Heart left ventricle (tissue), 16 donors: ENCODE measurements at regions not wholly inside any gene's neighbourhood (a gene's known extent, or its start where the extent isn't known, plus 50 kb on each side); places are given as distances from the start of the nearest gene placed in this dataset.
A peak's percentile ranks its signal among the peaks of the same experiment; 100 is the strongest.

Experiments used
- ATAC-seq, 4 donors: fragments of 200-7000 bp; cut with Tn5 transposase; one replicate each; pipeline ENCODE4 v1.9.1; 2020 to 2022; ENCODE audit warnings: moderate library complexity in 4 of 4, mild to moderate bottlenecking in 3 of 4, moderate number of reproducible peaks in 1 of 4
- DNase-seq, 5 donors: peaks; one replicate each; pipeline ENCODE4 v3.0.0-alpha.2; 2020
- H3K27ac ChIP-seq, 12 donors: fragments of 200-600 bp; sonication (generic) in 4 of 12; one replicate each; pipeline versions ENCODE4 v1.5.0 to v1.8.0; 2016 to 2022; ENCODE audit warnings: mild to moderate bottlenecking in 2 of 12
- H3K27me3 ChIP-seq, 9 donors: fragments of 200-600 bp; sonication (generic) in 2 of 9; one replicate each; pipeline versions ENCODE4 v1.5.1 to v1.8.0; 2016 to 2022; ENCODE audit warnings: mild to moderate bottlenecking in 3 of 9
- H3K36me3 ChIP-seq, 9 donors: fragments of 200-600 bp; sonication (generic) in 2 of 9; one replicate each; pipeline versions ENCODE4 v1.5.0 to v1.8.0; 2018 to 2022; ENCODE audit warnings: mild to moderate bottlenecking in 2 of 9
- H3K4me1 ChIP-seq, 12 donors: fragments of 200-600 bp; sonication (generic) in 4 of 12; one replicate each; pipeline versions ENCODE4 v1.5.0 to v1.8.0; 2016 to 2022; ENCODE audit warnings: mild to moderate bottlenecking in 3 of 12
- H3K4me3 ChIP-seq, 12 donors: fragments of 200-600 bp; sonication (generic) in 4 of 12; one replicate each; pipeline versions ENCODE4 v1.5.0 to v1.8.0; 2017 to 2022; ENCODE audit warnings: mild to moderate bottlenecking in 9 of 12, moderate library complexity in 4 of 12
- H3K9me3 ChIP-seq, 12 donors: fragments of 200-600 bp; sonication (generic) in 4 of 12; one replicate each; pipeline versions ENCODE4 v1.5.0 to v1.8.0; 2016 to 2022; ENCODE audit warnings: mild to moderate bottlenecking in 1 of 12
- CTCF ChIP-seq, 12 donors: fragments of 200-600 bp; sonication (generic) in 4 of 12; IDR thresholded peaks; one replicate each; pipeline versions ENCODE4 v1.5.0 to v1.8.0; 2018 to 2022; ENCODE audit warnings: antibody characterized with exemption in 12 of 12, mild to moderate bottlenecking in 5 of 12
- POLR2A ChIP-seq, 2 donors: fragments of 450-650 bp; IDR thresholded peaks; one replicate each; pipeline ENCODE4 v1.6.1; 2017; ENCODE audit warnings: antibody characterized with exemption in 2 of 2, mild to moderate bottlenecking in 2 of 2, moderate library complexity in 2 of 2
- WGBS, 4 donors: extraction: QIAGEN DNeasy Blood & Tissue Kit in 2 of 4; methylation state at CpG; one replicate each; pipeline versions ENCODE4 v1.1.5 to v1.1.7; 2013 to 2018; 5-methylcytosine and 5-hydroxymethylcytosine counted together
- intact Hi-C, 10 donors: fragments of 100-400 bp; cut with DNase I; formaldehyde crosslinking; loops; one replicate each; pipeline versions ENCODE4 v1.11.1 to v1.14.2; 2022
- donor health status: ischemic (EF 13 %, LVEDD 7.1; RV severe dilation, severe dysfunction).
- donor health status: healthy with polysubstance abuse.
- donor health status: DM: no; HTN: yes; CAD: no.
- donor health status: DM: no; HTN: no; CAD: no.
- donor health status: ischemic (EF 25% LVEDD 6.9; RV normal size, moderate dysfunction).
- donor health status: ischemic (EF 25% LVEDD 5.7; RV mildly dilated, moderate dysfunction).
- donor health status: healthy.
- donor health status: DM: yes; HTN: yes; CAD: no.
- donor health status: ischemic (EF 35%, LVEDD 5.7; RV mildly dilated, moderate dysfunction).
- donor health status: nonischemic (EF 11% LVEDD 7.7; RV severe dilation, severe dysfunction).
- donor health status: DM: yes; HTN: yes; CAD: no.
- donor health status: PGD.
- donor health status: ischemic (EF 29% LVEDD 5.4; RV normal size, mild dysfunction).
- donor health status: nonischemic (EF 23%, LVEDD 6.1; RV moderate dilation, normal function).

GRCh38 chr1:34668063-34668462, 86.8 kb upstream of the GJB5 start:
- Histone ChIP-seq H3K27ac (no peak overlapping the region), H3K9me3 (peaks cover 0 to 8% (median 0%) of the 10 kb centered on the region in 12 donors), H3K36me3 (no peaks in the 10 kb centered on the region), H3K4me1 (no peaks in the 10 kb centered on the region), H3K4me3 (no peak overlapping the region), H3K27me3 (no peaks in the 10 kb centered on the region)
- DNase-seq (no peak), ATAC-seq (no peak)
- intact Hi-C loops, result no loop called here
- WGBS, 4 donors, result 75 to 82% (median 80%) methylated on average over 3 of the region's 3 CpGs
- TF ChIP-seq CTCF (IDR thresholded peaks at IDR 0.05), result no peak
- no peak for TF ChIP-seq POLR2A (IDR thresholded peaks at IDR 0.05)

DNA sequence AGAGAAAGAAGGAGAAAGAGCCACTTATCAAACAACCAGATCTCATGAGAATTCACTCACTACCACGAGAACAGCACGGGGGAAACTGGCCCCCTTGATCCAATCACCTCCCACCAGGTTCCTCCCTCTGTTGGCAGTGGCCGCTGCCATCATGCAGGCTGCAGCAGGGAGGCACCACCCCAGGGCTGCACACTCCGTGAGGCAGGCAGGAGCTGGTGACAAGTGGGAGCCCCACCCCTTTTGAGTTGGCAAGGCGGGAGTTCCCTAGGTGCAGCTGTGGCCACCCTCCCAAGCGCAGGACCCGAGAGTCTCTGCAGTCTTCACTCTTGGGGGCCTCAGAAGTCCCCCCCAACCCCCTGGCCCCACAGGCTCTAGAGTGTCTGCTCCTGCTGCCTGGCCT, 83.9 kb upstream of the GJB5 start:
- Histone ChIP-seq H3K9me3 (peaks cover 0 to 8% (median 0%) of the 10 kb centered on the region in 12 donors), H3K27me3 (peaks cover 0 to 5% (median 0%) of the 10 kb centered on the region in 9 donors), H3K4me3 (no peak overlapping the region), H3K4me1 (no peaks in the 10 kb centered on the region), H3K36me3 (no peaks in the 10 kb centered on the region), H3K27ac (no peak overlapping the region)
- no peak for DNase-seq
- intact Hi-C loops, result no loop called here
- TF ChIP-seq POLR2A (IDR thresholded peaks at IDR 0.05), result no peak
- no peak for TF ChIP-seq CTCF (IDR thresholded peaks at IDR 0.05)
- 48 to 68% (median 58%) methylated on average over 4 to 7 of the region's 7 CpGs for WGBS, 4 donors
- ATAC-seq, result no peak

- Histone ChIP-seq H3K27me3 (peaks cover 0 to 5% (median 0%) of the 10 kb centered on the region in 9 donors), H3K4me3 (no peak overlapping the region), H3K4me1 (no peaks in the 10 kb centered on the region), H3K9me3 (peaks cover 0 to 8% (median 0%) of the 10 kb centered on the region in 12 donors), H3K27ac (no peak overlapping the region), H3K36me3 (no peaks in the 10 kb centered on the region)
- TF ChIP-seq POLR2A (IDR thresholded peaks at IDR 0.05) (no peak), CTCF (IDR thresholded peaks at IDR 0.05) (no peak)
- ATAC-seq, result no peak
- no peak for DNase-seq
- intact Hi-C loops, result no loop called here
These were observed 83.0 kb upstream of the GJB5 start for GRCh38 chr1:34671887-34672286.

DNA sequence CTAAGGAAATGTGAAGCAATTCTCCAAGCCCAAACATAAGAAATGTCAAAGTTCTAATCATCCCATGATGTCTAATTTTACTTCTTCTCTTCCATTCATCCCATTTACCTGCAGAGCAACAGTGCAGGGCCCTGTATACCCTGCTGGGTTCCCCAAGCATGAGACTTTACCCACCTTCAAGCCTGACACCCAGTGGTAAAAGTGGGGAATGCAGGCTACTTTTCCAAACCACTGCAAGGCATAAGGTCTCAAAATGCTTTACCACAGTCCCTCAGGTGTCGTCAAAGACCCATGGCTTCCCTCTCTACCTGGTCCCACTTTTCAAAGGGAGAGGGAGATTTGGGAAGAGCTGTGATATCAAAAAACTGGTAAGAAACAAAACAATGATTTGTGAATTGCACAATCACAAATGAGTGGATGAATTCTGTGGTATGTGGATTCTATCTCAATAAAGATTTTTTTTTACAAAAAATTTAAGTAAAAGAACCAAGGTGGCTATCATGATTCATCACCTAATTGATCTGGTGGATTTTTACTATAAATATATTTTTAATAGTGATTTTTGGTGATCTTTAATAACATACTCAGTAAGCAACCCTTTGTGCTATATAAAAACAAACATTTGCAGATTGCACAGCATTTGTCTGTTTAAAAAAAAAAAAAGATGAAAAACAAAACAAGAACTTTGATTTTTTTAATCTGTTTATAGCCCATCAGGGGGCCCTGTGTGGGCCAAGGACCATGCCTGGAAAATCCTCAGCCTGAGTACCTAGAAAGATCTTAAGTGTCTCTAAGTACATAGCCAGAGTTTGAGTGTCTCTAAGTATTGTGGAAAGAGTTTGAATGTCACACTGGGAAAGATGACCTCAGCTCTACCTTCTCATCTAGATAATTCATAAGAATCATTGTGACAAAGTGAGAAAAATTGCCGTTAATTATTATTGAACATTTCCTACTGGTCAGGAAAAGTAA, 73.1 kb upstream of the GJB5 start:
- peaks cover 0 to 22% (median 0%) of the 10 kb centered on the region in 9 donors for H3K27me3 ChIP-seq
- DNase-seq (no peak), ATAC-seq (peak in 1 of 4 donors; percentile 52)
- 43 to 53% (median 47%) methylated on average over 2 of the region's 2 CpGs for WGBS, 4 donors
- H3K4me1 ChIP-seq, result no peaks in the 10 kb centered on the region
- TF ChIP-seq CTCF (IDR thresholded peaks at IDR 0.05) (peak; percentile 54 to 79 (median 68)), POLR2A (IDR thresholded peaks at IDR 0.05) (no peak)
- no peak overlapping the region for H3K27ac ChIP-seq
- no peak overlapping the region for H3K4me3 ChIP-seq
- H3K9me3 ChIP-seq, result peaks cover 0 to under 1% (median 0%) of the 10 kb centered on the region in 12 donors
- intact Hi-C loops, result loop anchor here in 1 of 10 donors (10.0 kb wide), 1 partner anchor 567 kb away; no protein-coding TSS in a partner anchor
- H3K36me3 ChIP-seq, result no peaks in the 10 kb centered on the region
